NCI-H526 treated with DMSO at 0.1 percent for 48 hours (cell line): ENCODE measurements at regions not wholly inside any gene's neighbourhood (a gene's known extent, or its start where the extent isn't known, plus 50 kb on each side); places are given as distances from the start of the nearest gene placed in this dataset.

Experiments used
- DNase-seq: peaks from one replicate; lab custom pipeline; 2025; lab: John Stamatoyannopoulos, UW

GRCh38 chr1:168917796-168918195 is 188.7 kb upstream of the ATP1B1 start:
- no peak for DNase-seq

- no peak for DNase-seq
These were observed 187.4 kb upstream of the ATP1B1 start for GRCh38 chr1:168918860-168919741.

- DNase-seq = no peak
These were observed 185.9 kb upstream of the ATP1B1 start for GRCh38 chr1:168920456-168921094.

GRCh38 chr1:168921629-168922028 is 184.9 kb upstream of the ATP1B1 start:
- no peak for DNase-seq

GRCh38 chr1:168923521-168924136 is 182.9 kb upstream of the ATP1B1 start:
- DNase-seq = no peak

DNA sequence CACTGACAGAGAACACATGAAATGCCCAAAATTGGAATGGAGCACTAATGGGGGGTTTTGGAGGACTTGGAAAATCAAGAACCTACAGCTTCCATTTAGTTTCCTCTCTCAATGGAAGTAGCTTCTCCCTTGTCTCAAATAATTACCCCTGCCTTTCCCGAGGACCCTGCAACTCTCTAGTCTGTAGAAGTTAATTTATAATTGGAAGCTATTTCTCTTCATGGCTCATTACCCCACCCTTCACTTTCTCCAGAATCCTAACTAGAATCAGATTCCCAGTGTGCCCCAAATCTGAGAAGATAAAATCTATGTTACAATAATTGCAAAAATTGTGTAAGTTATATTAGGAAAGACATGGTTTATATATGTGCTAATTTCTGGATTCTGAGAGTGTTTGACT is 181.5 kb upstream of the ATP1B1 start:
- DNase-seq = no peak

DNA sequence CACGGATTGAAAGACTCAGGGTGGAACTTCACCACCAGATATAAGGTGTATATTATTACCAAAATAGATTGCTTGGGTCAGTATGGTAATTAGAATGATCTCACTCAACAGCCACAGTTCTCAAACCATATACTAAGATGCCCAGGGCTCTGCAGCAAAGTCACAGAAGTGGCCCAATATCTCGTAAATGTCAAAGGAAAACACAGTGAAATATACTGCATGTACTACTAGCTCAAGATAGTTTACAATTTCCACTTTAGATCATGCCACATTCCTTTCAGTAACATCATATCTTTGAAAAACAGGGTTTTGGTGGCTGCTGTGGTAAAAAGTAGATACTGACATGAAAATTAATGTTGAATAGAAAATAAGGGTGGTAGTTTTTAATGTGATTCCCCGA is 180.3 kb upstream of the ATP1B1 start:
- DNase-seq = no peak

GRCh38 chr1:168932539-168932938 is 174.0 kb upstream of the ATP1B1 start:
- DNase-seq = no peak

- DNase-seq = no peak
These were observed 173.2 kb upstream of the ATP1B1 start for GRCh38 chr1:168933141-168933805.

DNA sequence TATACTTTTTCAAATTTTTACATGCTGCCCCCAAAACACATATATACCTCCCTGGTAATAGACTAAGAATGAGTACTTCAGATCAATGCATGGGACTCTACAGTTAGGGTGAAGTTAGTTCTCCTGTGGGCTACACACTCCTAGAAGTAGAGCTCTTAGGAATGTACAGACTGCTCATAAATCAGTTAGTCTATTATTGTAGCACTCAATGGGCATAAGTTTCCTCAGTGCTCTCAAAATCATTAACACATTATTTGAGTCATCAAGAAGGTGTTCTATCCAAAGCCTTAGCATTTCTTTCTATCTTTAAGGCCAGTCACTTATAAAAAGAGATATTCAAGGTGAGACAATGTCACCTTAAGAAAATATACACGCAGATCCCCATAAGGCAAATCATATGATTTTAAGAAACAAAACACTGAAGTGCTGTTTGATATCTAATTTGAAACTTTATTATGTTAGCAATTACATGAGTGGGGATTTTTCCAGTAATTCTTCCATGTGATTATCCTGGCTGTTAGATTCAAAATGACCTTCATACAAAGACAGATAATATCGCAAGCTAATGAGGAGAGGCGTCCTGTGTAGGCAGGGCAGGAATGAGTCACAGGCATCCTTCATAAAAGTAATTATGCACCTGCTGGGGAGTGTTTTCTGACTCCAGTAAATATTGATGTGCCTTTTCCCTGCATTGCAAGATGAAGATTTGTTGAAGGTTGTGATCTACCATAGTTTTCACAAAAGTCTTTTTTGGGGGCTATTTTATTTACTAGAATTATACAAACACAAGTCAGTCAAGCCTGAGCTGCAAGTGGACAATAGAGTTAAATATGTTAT is 167.2 kb upstream of the ATP1B1 start:
- no peak for DNase-seq

- no peak for DNase-seq
These were observed 166.6 kb upstream of the ATP1B1 start for GRCh38 chr1:168939947-168940223.

- DNase-seq = no peak
These were observed 164.8 kb upstream of the ATP1B1 start for GRCh38 chr1:168941640-168942039.

DNA sequence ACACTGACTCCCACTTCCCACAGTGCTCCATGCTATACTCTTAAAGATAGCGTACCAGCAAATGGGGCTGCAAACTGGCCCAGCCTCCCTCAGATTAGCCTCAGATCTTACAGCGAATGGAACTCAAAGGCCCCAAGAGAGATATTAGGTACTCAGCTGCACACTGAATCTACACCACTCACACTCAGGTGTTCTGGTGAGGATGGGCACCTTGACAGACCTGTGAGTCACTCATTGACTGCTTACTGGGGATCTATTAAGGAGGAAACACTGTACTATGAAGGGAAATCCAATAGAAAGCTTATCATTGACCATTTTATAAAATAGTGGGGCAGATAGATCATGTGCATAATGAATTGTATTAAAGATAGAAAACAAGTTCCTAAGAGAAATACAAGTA is 164.3 kb upstream of the ATP1B1 start:
- no peak for DNase-seq

GRCh38 chr1:168945870-168946269 is 160.6 kb upstream of the ATP1B1 start:
- no peak for DNase-seq

GRCh38 chr1:168947041-168947440 is 159.4 kb upstream of the ATP1B1 start:
- no peak for DNase-seq

DNA sequence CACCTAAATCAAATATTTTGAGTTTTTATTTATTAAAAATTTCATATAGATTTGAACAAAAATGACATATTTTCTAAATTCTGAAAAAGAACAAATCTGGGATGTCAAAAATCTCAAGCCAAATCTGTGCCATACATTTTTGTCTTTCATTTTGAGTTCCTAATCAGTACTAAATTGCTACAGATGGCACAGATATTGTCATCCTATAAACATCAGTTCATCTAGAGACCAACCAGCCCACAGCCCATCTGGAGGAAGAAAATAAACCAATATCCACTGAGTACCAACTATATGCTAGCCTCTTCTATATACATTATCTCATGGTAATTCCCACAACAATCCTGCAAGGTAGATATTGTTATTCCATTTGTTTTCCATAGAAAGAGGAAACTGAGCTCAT is 156.8 kb upstream of the ATP1B1 start:
- DNase-seq = no peak

DNA sequence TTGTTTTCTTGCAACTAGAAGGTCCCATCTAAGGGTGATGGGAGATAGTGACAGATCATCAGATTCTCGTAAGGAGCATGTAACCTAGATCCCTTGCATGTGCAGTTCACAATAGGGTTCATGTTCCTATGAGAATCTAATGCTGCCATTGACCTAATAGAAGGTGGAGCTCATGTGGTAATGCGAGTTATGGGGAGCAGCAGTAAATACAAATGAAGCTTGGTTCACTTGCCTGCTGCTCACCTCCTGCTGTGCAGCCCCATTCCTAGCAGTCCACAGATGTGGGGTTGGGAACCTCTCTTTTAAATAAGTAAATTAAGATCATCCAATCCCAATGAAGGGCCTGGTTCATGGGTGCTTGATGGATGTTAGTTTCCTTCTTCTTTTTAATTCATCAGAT is 148.7 kb upstream of the ATP1B1 start:
- no peak for DNase-seq

- DNase-seq = no peak
These were observed 147.8 kb upstream of the ATP1B1 start for GRCh38 chr1:168958562-168959289.

GRCh38 chr1:168959382-168959781 is 147.1 kb upstream of the ATP1B1 start:
- DNase-seq = no peak

DNA sequence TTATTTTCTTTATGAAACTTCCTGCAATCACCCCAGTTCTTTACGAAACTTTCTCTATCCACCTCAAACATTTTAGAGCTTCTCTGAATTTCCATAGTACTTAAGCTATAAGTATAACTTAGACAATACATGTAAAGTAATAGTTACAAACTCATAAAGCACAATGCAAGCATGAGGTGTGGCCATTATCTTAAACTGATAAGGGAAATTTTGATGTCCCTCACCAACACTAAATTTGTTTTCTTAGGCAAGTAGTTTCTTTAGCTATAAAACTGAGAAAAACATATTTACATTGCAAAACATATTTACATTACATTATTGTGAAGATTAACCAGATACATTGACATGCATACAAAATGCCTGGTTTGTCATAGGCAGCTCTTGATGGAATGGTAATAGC is 146.4 kb upstream of the ATP1B1 start:
- DNase-seq = no peak

DNA sequence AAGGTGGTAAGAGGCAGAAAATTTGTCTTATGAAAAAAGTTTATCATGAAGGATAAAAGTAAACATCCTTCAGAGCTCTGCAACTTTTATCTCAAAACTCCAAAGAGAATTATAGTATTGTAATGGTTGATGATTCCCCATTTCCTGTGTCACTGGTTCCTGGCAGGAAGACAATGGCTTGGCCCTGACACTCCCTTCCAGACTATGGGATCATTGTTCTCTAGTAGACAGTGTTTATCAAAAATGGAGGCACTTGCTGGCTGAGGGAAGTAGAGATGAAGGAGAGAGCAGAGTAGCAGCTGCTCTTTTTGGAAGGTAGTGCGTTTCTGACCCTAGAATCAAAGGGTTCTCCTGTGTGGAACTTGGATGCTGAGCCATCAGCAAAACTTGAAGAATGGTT is 145.9 kb upstream of the ATP1B1 start:
- DNase-seq = no peak
